C4-2B (cell line): ENCODE measurements at regions not wholly inside any gene's neighbourhood (a gene's known extent, or its start where the extent isn't known, plus 50 kb on each side); places are given as distances from the start of the nearest gene placed in this dataset.

Experiments
- CTCF ChIP-seq: fragments of 450-650 bp; conservative IDR thresholded peaks from 2 replicates; pipeline ENCODE4 v1.5.1; 2017; ENCODE audit warnings: mild to moderate bottlenecking
- ZFX ChIP-seq: fragments of 450-650 bp; IDR thresholded peaks from 2 replicates; pipeline ENCODE4 v1.6.1; 2017

- TF ChIP-seq CTCF (no peak), ZFX (no peak)
Measured at GRCh38 chr1:94684690-94685250, 135.4 kb upstream of the SLC44A3 start.
